HG02678 (cell line): ENCODE measurements at regions not wholly inside any gene's neighbourhood (a gene's known extent, or its start where the extent isn't known, plus 50 kb on each side); places are given as distances from the start of the nearest gene placed in this dataset.

Experiments
- ATAC-seq: cut with Tn5 transposase; IDR thresholded peaks from one replicate; pipeline ENCODE4 v1.9.1; 2021; ENCODE audit warnings: mild to moderate bottlenecking, moderate library complexity; ENCODE audit not compliant: unreplicated experiment

- ATAC-seq, result no peak
Observed at GRCh38 chrY:17235769-17236168, 644.3 kb downstream of the CDY2B start.

GRCh38 chrY:17233435-17234109 lies 646.4 kb downstream of the CDY2B start:
- no peak for ATAC-seq

GRCh38 chrY:17231994-17232393 lies 648.0 kb downstream of the CDY2B start:
- no peak for ATAC-seq

GRCh38 chrY:17223502-17223901 lies 656.5 kb downstream of the CDY2B start:
- ATAC-seq, result no peak

- ATAC-seq, result no peak
Observed at GRCh38 chrY:17202395-17202794, 677.6 kb downstream of the CDY2B start.

GRCh38 chrY:17184299-17184698 lies 695.7 kb downstream of the CDY2B start:
- no peak for ATAC-seq

- no peak for ATAC-seq
Observed at GRCh38 chrY:17166881-17167280, 713.1 kb downstream of the CDY2B start.

- ATAC-seq, result no peak
Observed at GRCh38 chrY:17122166-17122565, 757.9 kb downstream of the CDY2B start.

- peak; percentile 50 for ATAC-seq
Observed at GRCh38 chrY:17085303-17085702, 794.7 kb downstream of the CDY2B start.

- ATAC-seq, result no peak
Observed at GRCh38 chrY:17079887-17080286, 800.1 kb downstream of the CDY2B start.

- no peak for ATAC-seq
Observed at GRCh38 chrY:17067307-17067706, 812.7 kb downstream of the CDY2B start.

- no peak for ATAC-seq
Observed at GRCh38 chrY:17053041-17053440, 827.0 kb downstream of the CDY2B start.

GRCh38 chrY:17050374-17050773 lies 829.6 kb downstream of the CDY2B start:
- ATAC-seq, result no peak

- ATAC-seq, result no peak
Observed at GRCh38 chrY:17045124-17045523, 834.9 kb downstream of the CDY2B start.

- ATAC-seq, result peak; percentile 66
Observed at GRCh38 chrY:17044723-17045122, 835.3 kb downstream of the CDY2B start.

- ATAC-seq, result peak; percentile 80
Observed at GRCh38 chrY:17044272-17044671, 835.7 kb downstream of the CDY2B start.

GRCh38 chrY:17038439-17038838 lies 841.6 kb downstream of the CDY2B start:
- no peak for ATAC-seq

GRCh38 chrY:17018126-17018525 lies 861.9 kb downstream of the CDY2B start:
- no peak for ATAC-seq

GRCh38 chrY:16993551-16993950 lies 886.5 kb downstream of the CDY2B start:
- no peak for ATAC-seq

GRCh38 chrY:16981776-16982175 lies 898.2 kb downstream of the CDY2B start:
- no peak for ATAC-seq

GRCh38 chrY:16959071-16959470 lies 920.9 kb downstream of the CDY2B start:
- ATAC-seq, result no peak

GRCh38 chrY:16947221-16947620 lies 932.8 kb downstream of the CDY2B start:
- no peak for ATAC-seq
